ENCODE measurements at regions not wholly inside any gene's neighbourhood (a gene's known extent, or its start where the extent isn't known, plus 50 kb on each side); places are given as distances from the start of the nearest gene placed in this dataset.

DNA sequence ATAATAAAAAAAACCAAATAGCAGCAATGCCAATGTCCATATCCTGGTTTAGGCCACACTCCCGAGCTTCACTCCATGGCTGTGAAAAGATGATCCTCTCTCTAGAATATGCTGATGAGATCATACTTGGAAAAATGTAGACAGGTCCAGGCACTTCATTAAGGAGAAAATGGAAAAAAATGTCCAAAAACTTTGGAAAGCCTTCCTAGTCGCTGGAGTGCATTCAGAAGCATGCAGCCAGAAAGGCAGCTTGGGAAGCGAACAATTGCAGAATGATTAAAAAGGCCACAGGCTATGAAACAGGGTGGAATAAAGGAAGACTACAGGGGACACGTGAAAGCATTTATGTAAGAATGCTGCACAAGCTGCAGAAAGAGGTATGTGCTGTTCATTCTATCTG, 165.6 kb upstream of the HCCS start:
- TF ChIP-seq, protein P1, sequence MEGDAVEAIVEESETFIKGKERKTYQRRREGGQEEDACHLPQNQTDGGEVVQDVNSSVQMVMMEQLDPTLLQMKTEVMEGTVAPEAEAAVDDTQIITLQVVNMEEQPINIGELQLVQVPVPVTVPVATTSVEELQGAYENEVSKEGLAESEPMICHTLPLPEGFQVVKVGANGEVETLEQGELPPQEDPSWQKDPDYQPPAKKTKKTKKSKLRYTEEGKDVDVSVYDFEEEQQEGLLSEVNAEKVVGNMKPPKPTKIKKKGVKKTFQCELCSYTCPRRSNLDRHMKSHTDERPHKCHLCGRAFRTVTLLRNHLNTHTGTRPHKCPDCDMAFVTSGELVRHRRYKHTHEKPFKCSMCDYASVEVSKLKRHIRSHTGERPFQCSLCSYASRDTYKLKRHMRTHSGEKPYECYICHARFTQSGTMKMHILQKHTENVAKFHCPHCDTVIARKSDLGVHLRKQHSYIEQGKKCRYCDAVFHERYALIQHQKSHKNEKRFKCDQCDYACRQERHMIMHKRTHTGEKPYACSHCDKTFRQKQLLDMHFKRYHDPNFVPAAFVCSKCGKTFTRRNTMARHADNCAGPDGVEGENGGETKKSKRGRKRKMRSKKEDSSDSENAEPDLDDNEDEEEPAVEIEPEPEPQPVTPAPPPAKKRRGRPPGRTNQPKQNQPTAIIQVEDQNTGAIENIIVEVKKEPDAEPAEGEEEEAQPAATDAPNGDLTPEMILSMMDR (conservative IDR thresholded peaks at IDR 0.05; ENCODE audit: low read length) = no peak
- TF ChIP-seq EZH2phosphoT487 (IDR thresholded peaks at IDR 0.05; ENCODE audit: borderline replicate concordance) = no peak
- Histone ChIP-seq H3K4me3 (ENCODE audit: low read length, poor library complexity, severe bottlenecking) (no peak overlapping the region), H2AFZ (ENCODE audit: low read length) (no peak overlapping the region)

DNA sequence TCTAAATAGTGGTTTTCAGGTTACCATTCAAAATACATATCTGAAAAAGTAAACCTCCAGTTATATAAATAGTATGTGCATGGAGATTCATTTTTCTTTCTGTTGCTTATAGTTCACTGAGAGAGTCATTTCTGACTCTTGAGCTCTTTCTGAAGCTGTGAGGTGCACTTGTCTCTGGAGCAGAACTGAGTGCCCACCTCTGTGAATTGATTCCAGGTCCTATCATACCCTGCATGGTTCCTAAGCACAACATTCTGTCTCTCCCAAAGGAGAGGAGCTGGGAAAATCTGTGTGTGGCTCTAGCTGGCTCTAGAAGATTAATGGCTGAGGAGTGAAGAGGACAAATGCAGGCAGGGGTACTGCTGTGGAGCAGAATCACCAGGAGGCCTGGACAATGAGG, 161.6 kb upstream of the HCCS start:
- no peak overlapping the region for H3K4me2 ChIP-seq (ENCODE audit: low read depth, low read length, poor library complexity, severe bottlenecking)
- H4K20me1 ChIP-seq (ENCODE audit: insufficient read depth, low read length, poor library complexity, severe bottlenecking) = no peaks in the 10 kb centered on the region
- TF ChIP-seq, protein P1 (conservative IDR thresholded peaks at IDR 0.05; ENCODE audit: low read length) = no peak
- no peak for TF ChIP-seq EZH2phosphoT487 (IDR thresholded peaks at IDR 0.05; ENCODE audit: borderline replicate concordance)
- H3K9ac ChIP-seq (ENCODE audit: low read depth, low read length, poor library complexity, severe bottlenecking) = no peak overlapping the region
- no peaks in the 10 kb centered on the region for H3K36me3 ChIP-seq (ENCODE audit: insufficient read depth, low read length)
- H3K4me3 ChIP-seq (ENCODE audit: low read length, poor library complexity, severe bottlenecking) = no peak overlapping the region
- H3K9me3 ChIP-seq (ENCODE audit: insufficient read depth, low read depth, low read length) = no peaks in the 10 kb centered on the region
- H3F3A ChIP-seq (ENCODE audit: low read depth) = no peaks in the 10 kb centered on the region
- no peak overlapping the region for H2AFZ ChIP-seq (ENCODE audit: low read length)
- no peaks in the 10 kb centered on the region for H3K27me3 ChIP-seq (ENCODE audit: insufficient read depth, low read length, poor library complexity, severe bottlenecking)
- no peaks in the 10 kb centered on the region for H3K9me2 ChIP-seq (replicated peaks; ENCODE audit: low read depth, low read length)
- H3K4me1 ChIP-seq (ENCODE audit: insufficient read depth, low read length, poor library complexity, severe bottlenecking) = no peaks in the 10 kb centered on the region
- no peaks in the 10 kb centered on the region for H3K79me2 ChIP-seq (ENCODE audit: insufficient read depth, low read length)

More for the DNA sequence above, 165.6 kb upstream of the HCCS start:
- H3K79me2 ChIP-seq (ENCODE audit: insufficient read depth, low read length) = no peaks in the 10 kb centered on the region
- H3K9ac ChIP-seq (ENCODE audit: low read depth, low read length, poor library complexity, severe bottlenecking) = no peak overlapping the region
- no peaks in the 10 kb centered on the region for H3F3A ChIP-seq (ENCODE audit: low read depth)
- no peaks in the 10 kb centered on the region for H3K36me3 ChIP-seq (ENCODE audit: insufficient read depth, low read length)
- H3K27me3 ChIP-seq (ENCODE audit: insufficient read depth, low read length, poor library complexity, severe bottlenecking) = no peaks in the 10 kb centered on the region
- H3K4me2 ChIP-seq (ENCODE audit: low read depth, low read length, poor library complexity, severe bottlenecking) = no peak overlapping the region
- H3K9me2 ChIP-seq (replicated peaks; ENCODE audit: low read depth, low read length) = no peaks in the 10 kb centered on the region
- H3K9me3 ChIP-seq (ENCODE audit: insufficient read depth, low read depth, low read length) = no peaks in the 10 kb centered on the region
- H3K4me1 ChIP-seq (ENCODE audit: insufficient read depth, low read length, poor library complexity, severe bottlenecking) = no peaks in the 10 kb centered on the region
- no peaks in the 10 kb centered on the region for H4K20me1 ChIP-seq (ENCODE audit: insufficient read depth, low read length, poor library complexity, severe bottlenecking)

GRCh38 chrX:10952619-10953018, 158.5 kb upstream of the HCCS start:
- H3K9ac ChIP-seq (ENCODE audit: low read depth, low read length, poor library complexity, severe bottlenecking) = no peak overlapping the region
- TF ChIP-seq EZH2phosphoT487 (IDR thresholded peaks at IDR 0.05; ENCODE audit: borderline replicate concordance) = no peak
- TF ChIP-seq, protein P1 (conservative IDR thresholded peaks at IDR 0.05; ENCODE audit: low read length) = no peak
- no peaks in the 10 kb centered on the region for H3K4me1 ChIP-seq (ENCODE audit: insufficient read depth, low read length, poor library complexity, severe bottlenecking)
- H4K20me1 ChIP-seq (ENCODE audit: insufficient read depth, low read length, poor library complexity, severe bottlenecking) = no peaks in the 10 kb centered on the region
- no peak overlapping the region for H3K4me2 ChIP-seq (ENCODE audit: low read depth, low read length, poor library complexity, severe bottlenecking)
- no peaks in the 10 kb centered on the region for H3K79me2 ChIP-seq (ENCODE audit: insufficient read depth, low read length)
- H2AFZ ChIP-seq (ENCODE audit: low read length) = no peak overlapping the region
- H3K36me3 ChIP-seq (ENCODE audit: insufficient read depth, low read length) = no peaks in the 10 kb centered on the region
- no peak overlapping the region for H3K4me3 ChIP-seq (ENCODE audit: low read length, poor library complexity, severe bottlenecking)
- no peaks in the 10 kb centered on the region for H3K9me2 ChIP-seq (replicated peaks; ENCODE audit: low read depth, low read length)
- no peaks in the 10 kb centered on the region for H3K9me3 ChIP-seq (ENCODE audit: insufficient read depth, low read depth, low read length)
- no peaks in the 10 kb centered on the region for H3K27me3 ChIP-seq (ENCODE audit: insufficient read depth, low read length, poor library complexity, severe bottlenecking)
- H3F3A ChIP-seq (ENCODE audit: low read depth) = no peaks in the 10 kb centered on the region
